Hematopoietic multipotent progenitor cell treated with erythropoietin and hydrocortisone succinate and interleukin-3 and kit ligand, for 6 days (in vitro differentiated cells): ENCODE measurements at regions not wholly inside any gene's neighbourhood (a gene's known extent, or its start where the extent isn't known, plus 50 kb on each side); places are given as distances from the start of the nearest gene placed in this dataset.
"Not testable (repeated sequence)": the region's sequence is repeated elsewhere in the genome, so short reads cannot be mapped to it uniquely, and the experiment has no call there.

Experiments
- DNase-seq: peaks from one replicate; pipeline ENCODE4 v3.0.0-alpha.2; 2015

GRCh38 chr10:60508037-60508436 is 118.4 kb upstream of the ANK3 start:
- no peak for DNase-seq

GRCh38 chr10:60502621-60503020 is 112.9 kb upstream of the ANK3 start:
- DNase-seq = no peak

GRCh38 chr10:60498985-60499384 is 109.3 kb upstream of the ANK3 start:
- DNase-seq = no peak

- DNase-seq = no peak
Measured at GRCh38 chr10:60497364-60497763, 107.7 kb upstream of the ANK3 start.

- no peak for DNase-seq
Measured at GRCh38 chr10:60496181-60496580, 106.5 kb upstream of the ANK3 start.

GRCh38 chr10:60495338-60496055 is 105.8 kb upstream of the ANK3 start:
- no peak for DNase-seq

GRCh38 chr10:60494774-60495173 is 105.1 kb upstream of the ANK3 start:
- no peak for DNase-seq

GRCh38 chr10:60491162-60491561 is 101.5 kb upstream of the ANK3 start:
- DNase-seq = no peak

GRCh38 chr10:60490013-60490412 is 100.3 kb upstream of the ANK3 start:
- DNase-seq = no peak

GRCh38 chr10:60488111-60488669 is 98.5 kb upstream of the ANK3 start:
- DNase-seq = no peak

GRCh38 chr10:60487543-60487942 is 97.9 kb upstream of the ANK3 start:
- no peak for DNase-seq

GRCh38 chr10:60485025-60485424 is 95.3 kb upstream of the ANK3 start:
- DNase-seq = no peak

- DNase-seq = no peak
Measured at GRCh38 chr10:60480865-60481563, 91.3 kb upstream of the ANK3 start.

- no peak for DNase-seq
Measured at GRCh38 chr10:60479305-60480020, 89.8 kb upstream of the ANK3 start.

- no peak for DNase-seq
Measured at GRCh38 chr10:60476451-60476850, 86.8 kb upstream of the ANK3 start.

- no peak for DNase-seq
Measured at GRCh38 chr10:60473557-60473956, 83.9 kb upstream of the ANK3 start.

GRCh38 chr10:60470091-60470490 is 80.4 kb upstream of the ANK3 start:
- DNase-seq = no peak

- not testable (repeated sequence) for DNase-seq
Measured at GRCh38 chr10:60469147-60469546, 79.5 kb upstream of the ANK3 start.

GRCh38 chr10:60467202-60467546 is 77.5 kb upstream of the ANK3 start:
- no peak for DNase-seq

GRCh38 chr10:60466267-60467201 is 76.9 kb upstream of the ANK3 start:
- no peak for DNase-seq

- DNase-seq = no peak
Measured at GRCh38 chr10:60465801-60466200, 76.1 kb upstream of the ANK3 start.

GRCh38 chr10:60464659-60465058 is 75.0 kb upstream of the ANK3 start:
- peak; percentile 5 for DNase-seq

- no peak for DNase-seq
Measured at GRCh38 chr10:60463746-60464145, 74.1 kb upstream of the ANK3 start.
